SU-DHL-6 (cell line): ENCODE measurements at regions not wholly inside any gene's neighbourhood (a gene's known extent, or its start where the extent isn't known, plus 50 kb on each side); places are given as distances from the start of the nearest gene placed in this dataset.

Experiments used
- CTCF ChIP-seq: fragments of 200-600 bp; sonication (generic); IDR thresholded peaks from one replicate; pipeline ENCODE4 v1.5.1; 2017; ENCODE audit warnings: antibody characterized with exemption, mild to moderate bottlenecking, low read length, moderate library complexity; ENCODE audit not compliant: insufficient read depth, poor library complexity, severe bottlenecking
- EZH2phosphoT487 ChIP-seq: fragments of 200-600 bp; sonication (generic), shearing (Covaris generic); conservative IDR thresholded peaks from 2 replicates; pipeline ENCODE4 v1.6.1; 2018; ENCODE audit warnings: mild to moderate bottlenecking, antibody characterized with exemption, low read length, moderate library complexity, mixed read lengths

GRCh38 chr14:100476012-100476822, 111.0 kb downstream of the BEGAIN start:
- TF ChIP-seq CTCF (no peak), EZH2phosphoT487 (no peak)
